Hematopoietic multipotent progenitor cell treated with erythropoietin and hydrocortisone succinate and interleukin-3 and kit ligand, for 6 days (in vitro differentiated cells): ENCODE measurements at regions not wholly inside any gene's neighbourhood (a gene's known extent, or its start where the extent isn't known, plus 50 kb on each side); places are given as distances from the start of the nearest gene placed in this dataset.

ENCODE experiments used
- DNase-seq: peaks from one replicate; pipeline ENCODE4 v3.0.0-alpha.2; 2015

DNA sequence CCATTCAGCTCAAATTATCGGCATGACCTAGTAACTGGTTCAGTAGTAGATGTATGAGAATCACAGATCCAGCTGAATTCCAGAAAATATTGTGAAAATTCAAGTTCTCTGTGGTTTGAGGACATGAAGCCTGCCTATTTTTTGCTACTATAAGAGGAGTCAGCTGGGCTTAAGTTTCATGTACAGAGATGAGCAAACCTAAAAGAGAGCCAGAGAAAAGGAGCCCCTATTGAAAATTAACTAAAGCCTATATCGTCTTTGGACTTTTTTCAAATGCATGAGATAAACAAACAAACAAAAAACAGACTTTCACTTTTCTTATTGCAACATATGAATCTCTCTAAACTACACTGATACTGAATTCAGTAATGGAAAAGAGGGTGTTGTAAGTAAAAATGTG, 106.8 kb upstream of the SPRY2 start:
- DNase-seq = no peak

GRCh38 chr13:80444240-80445015, 103.5 kb upstream of the SPRY2 start:
- peak; percentile 19 for DNase-seq

DNA sequence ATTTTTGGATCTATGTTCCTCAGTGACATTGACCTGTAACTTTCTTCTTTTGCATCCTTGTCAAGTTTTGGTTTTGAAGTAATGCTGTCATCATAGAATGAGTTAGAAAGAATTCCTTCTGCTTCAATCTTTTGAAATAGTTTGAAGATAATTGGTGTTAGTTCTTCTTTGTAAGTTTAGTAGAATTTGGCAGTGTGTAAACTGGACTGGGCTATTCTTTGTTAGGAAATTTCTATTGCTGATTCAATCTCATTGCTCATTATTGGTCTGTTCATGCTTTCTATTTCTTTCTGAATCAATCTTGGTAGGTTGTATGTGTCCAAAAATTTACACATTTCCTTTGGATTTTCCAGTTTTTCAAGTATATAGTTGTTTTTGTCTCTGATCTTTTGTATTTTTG, 101.7 kb upstream of the SPRY2 start:
- no peak for DNase-seq

- DNase-seq = peak; percentile 54
Observed at GRCh38 chr13:80441968-80442367, 101.0 kb upstream of the SPRY2 start.

DNA sequence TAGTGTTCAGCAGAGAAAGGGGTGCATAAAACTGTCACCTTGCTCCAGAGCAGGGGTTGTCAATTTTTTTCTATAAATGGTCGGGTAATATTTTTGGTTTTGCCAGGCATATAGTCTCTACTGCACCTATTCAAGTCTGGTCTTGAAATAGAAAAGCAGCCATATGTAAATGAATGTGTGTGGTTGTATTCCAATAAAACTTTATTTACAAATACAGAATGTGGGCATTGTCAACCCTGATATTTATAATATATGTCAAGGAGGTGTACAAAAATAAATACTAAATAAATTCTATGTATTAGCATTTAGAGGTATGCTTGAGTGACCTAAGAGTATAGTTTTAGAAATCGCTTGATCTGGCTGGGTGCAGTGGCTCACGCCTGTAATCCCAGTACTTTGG, 97.6 kb upstream of the SPRY2 start:
- DNase-seq = no peak

DNA sequence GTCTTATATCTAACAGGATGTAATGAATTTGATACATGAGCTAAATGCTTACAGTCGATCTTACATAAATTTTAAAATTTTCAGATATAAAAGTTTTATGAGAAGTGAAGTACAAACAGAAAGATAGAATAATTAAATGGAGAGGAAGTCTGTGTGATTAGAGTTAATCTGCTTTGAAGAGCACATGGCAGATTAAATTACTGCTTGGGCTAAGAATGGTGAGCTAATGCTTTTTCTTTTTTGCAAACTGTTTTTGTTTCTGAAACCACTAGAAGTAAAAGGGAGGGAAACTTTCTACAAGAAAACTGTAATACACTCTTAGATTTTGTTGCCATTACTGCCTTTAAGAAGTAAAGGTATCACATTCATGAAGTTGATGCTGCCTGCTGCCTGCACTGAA, 96.3 kb upstream of the SPRY2 start:
- DNase-seq = no peak

- no peak for DNase-seq
Observed at GRCh38 chr13:80436571-80437169, 95.7 kb upstream of the SPRY2 start.

DNA sequence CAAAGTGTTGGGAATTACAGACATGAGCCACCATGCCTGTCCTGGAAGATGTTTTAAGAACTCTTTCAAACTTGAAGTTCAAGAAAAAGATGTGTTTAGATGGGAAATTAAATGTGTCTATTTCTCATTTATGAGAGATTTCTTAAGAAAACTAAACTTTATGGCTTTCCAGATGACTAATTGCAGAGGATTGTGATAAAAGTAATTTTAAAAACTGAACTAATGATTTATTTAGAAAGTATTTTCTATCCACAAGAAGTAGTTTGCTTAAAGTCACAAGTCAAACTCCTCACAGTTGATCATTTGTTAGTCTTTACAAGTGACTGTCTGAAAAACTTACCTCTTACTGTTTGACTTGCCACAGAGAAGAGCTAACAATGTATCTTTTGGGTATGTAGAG, 89.6 kb upstream of the SPRY2 start:
- DNase-seq = no peak

GRCh38 chr13:80428349-80429096, 87.6 kb upstream of the SPRY2 start:
- peak; percentile 20 for DNase-seq

DNA sequence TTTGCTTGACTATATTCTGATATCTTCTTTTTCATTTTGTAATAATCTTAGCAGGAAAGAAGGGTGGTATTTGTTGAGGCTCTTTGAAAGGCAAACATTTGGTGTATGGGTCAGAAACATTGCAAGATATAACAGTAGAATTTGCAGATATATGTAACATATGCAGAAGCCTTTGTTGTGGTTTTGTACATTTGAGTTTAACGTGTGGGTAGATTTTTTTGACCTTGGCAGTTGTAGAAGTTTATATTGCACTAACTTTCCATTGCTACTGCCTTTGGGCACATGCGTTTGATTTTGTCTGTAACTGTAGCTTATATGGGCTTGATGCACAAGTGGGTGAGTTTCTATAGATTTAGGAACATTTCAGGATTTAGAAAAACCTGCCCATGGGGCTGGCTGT, 78.5 kb upstream of the SPRY2 start:
- DNase-seq = no peak

- no peak for DNase-seq
Observed at GRCh38 chr13:80413611-80414010, 72.7 kb upstream of the SPRY2 start.

- DNase-seq = peak; percentile 16
Observed at GRCh38 chr13:80408270-80408669, 67.3 kb upstream of the SPRY2 start.

DNA sequence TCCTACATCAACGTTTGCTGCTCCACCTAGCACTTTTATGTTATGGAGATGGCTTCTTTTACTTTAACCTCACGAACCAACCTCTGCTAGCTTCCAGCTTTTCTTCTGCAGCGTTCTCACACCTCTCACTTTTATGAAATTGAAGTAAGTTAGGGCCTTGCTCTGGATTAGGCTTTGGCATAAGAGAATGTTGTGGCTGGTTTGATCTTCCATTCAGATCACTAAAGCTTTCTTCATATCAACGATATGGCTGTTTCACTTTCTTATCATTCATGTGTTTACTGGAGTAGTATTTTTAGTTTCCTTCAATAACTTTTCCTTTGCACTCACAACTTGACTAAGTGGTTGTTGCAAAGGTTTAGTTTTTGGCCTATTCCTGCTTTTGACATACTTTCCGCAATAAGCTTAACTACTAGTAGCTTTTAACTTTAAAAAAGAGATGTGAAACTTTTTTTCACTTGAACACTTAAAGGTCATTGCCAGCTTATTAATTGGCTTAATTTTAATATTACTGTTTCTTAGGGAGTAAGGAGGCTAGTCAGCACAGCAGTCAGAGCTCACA, 60.0 kb upstream of the SPRY2 start:
- no peak for DNase-seq

DNA sequence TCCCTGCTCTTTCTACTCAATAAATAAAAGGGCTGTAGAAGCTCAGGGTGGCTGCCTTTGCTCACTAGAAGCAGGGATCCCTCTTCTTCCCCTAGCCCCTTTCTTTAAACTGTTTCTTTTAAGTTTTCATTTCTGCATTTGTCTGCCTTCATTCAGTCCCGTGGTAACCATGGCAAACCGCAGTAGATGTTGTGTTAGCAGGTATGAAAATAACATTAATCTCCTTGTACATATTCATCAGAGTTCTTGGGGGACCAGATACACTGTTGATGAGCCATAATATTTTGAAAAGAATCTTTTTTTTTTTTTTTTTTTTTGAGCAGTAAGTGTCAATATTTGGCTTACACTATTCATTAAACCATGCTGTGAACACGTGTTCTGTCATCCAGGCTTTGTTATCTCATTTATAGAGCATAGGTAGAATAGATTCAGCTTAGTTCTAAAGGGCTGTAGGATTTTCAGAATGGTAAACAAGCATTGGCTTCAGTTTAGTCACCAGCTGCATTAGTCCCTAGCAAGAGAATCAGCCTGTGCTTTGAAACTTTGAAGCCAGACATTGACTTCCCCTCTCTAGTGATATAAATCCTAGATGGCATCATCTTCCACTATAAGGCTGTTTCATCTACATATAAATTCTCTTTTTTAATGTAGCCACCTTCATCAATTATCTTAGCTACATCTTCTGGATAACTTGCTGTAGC, 59.4 kb upstream of the SPRY2 start:
- no peak for DNase-seq

- DNase-seq = peak; percentile 73
Observed at GRCh38 chr13:80399340-80400163, 58.6 kb upstream of the SPRY2 start.
